ENCODE measurements at regions not wholly inside any gene's neighbourhood (a gene's known extent, or its start where the extent isn't known, plus 50 kb on each side); places are given as distances from the start of the nearest gene placed in this dataset.

- Histone ChIP-seq H3K14ac (ENCODE audit: low read length in 2 of 2) (no peak overlapping the region), H3K4me3 (ENCODE audit: insufficient read depth in 1 of 2, low read depth in 1 of 2, low read length in 2 of 2) (no peak overlapping the region), H4K91ac (ENCODE audit: low read length) (no peak overlapping the region), H3K18ac (ENCODE audit: low read depth in 1 of 2, low read length in 2 of 2) (no peak overlapping the region), H3K36me3 (ENCODE audit: control insufficient read depth in 1 of 2, insufficient read depth in 2 of 2, low read depth in 1 of 2, low read length in 2 of 2) (no peaks in the 10 kb centered on the region), H2BK12ac (ENCODE audit: low read length in 2 of 2) (no peak overlapping the region), H3K27ac (ENCODE audit: low read length, poor library complexity, severe bottlenecking) (no peak overlapping the region), H3K4me2 (ENCODE audit: low read length, poor library complexity, severe bottlenecking) (no peak overlapping the region), H3K79me1 (replicated peaks; ENCODE audit: low read length, poor library complexity, severe bottlenecking) (no peaks in the 10 kb centered on the region), H3K4me1 (ENCODE audit: control insufficient read depth, insufficient read depth, low read depth, low read length) (no peaks in the 10 kb centered on the region), H2BK5ac (ENCODE audit: low read depth, low read length, poor library complexity, severe bottlenecking) (no peak overlapping the region), H3K23ac (ENCODE audit: low read length in 2 of 2) (no peak overlapping the region), H4K8ac (ENCODE audit: low read length) (no peak overlapping the region), H3K4ac (ENCODE audit: low read depth in 1 of 2, low read length in 2 of 2) (no peak overlapping the region), H2BK15ac (ENCODE audit: low read depth, poor library complexity, severe bottlenecking) (no peak overlapping the region), H3K9me3 (ENCODE audit: control insufficient read depth, low read length) (no peaks in the 10 kb centered on the region), H3K9ac (ENCODE audit: low read length) (no peak overlapping the region), H2AK5ac (ENCODE audit: low read length, severe bottlenecking) (no peak overlapping the region), H2BK120ac (ENCODE audit: low read depth, low read length) (no peak overlapping the region), H3K27me3 (ENCODE audit: control insufficient read depth in 1 of 2, insufficient read depth in 1 of 2, low read length in 2 of 2) (no peaks in the 10 kb centered on the region), H2AFZ (ENCODE audit: low read depth, low read length) (no peak overlapping the region)
- WGBS, result 88% methylated on average over 1 of the region's 4 CpGs
- DNase-seq, result no peak
Observed at GRCh38 chr2:67272195-67272594, 124.9 kb upstream of the ETAA1 start.

- no peak overlapping the region for H2BK120ac ChIP-seq (ENCODE audit: low read depth, low read length)
- no peak overlapping the region for H2AFZ ChIP-seq (ENCODE audit: low read depth, low read length)
- no peak overlapping the region for H3K4ac ChIP-seq (ENCODE audit: low read depth in 1 of 2, low read length in 2 of 2)
- H4K8ac ChIP-seq (ENCODE audit: low read length), result no peak overlapping the region
- H2BK5ac ChIP-seq (ENCODE audit: low read depth, low read length, poor library complexity, severe bottlenecking), result no peak overlapping the region
- no peaks in the 10 kb centered on the region for H3K4me1 ChIP-seq (ENCODE audit: control insufficient read depth, insufficient read depth, low read depth, low read length)
- H2AK5ac ChIP-seq (ENCODE audit: low read length, severe bottlenecking), result no peak overlapping the region
- H3K14ac ChIP-seq (ENCODE audit: low read length in 2 of 2), result no peak overlapping the region
- no peak overlapping the region for H3K27ac ChIP-seq (ENCODE audit: low read length, poor library complexity, severe bottlenecking)
- H3K79me1 ChIP-seq (replicated peaks; ENCODE audit: low read length, poor library complexity, severe bottlenecking), result no peaks in the 10 kb centered on the region
- peak overlapping the region in 1 of 2 experiments; percentile 79 for H2BK12ac ChIP-seq (ENCODE audit: low read length in 2 of 2)
- no peak overlapping the region for H3K9ac ChIP-seq (ENCODE audit: low read length)
- no peak overlapping the region for H2BK15ac ChIP-seq (ENCODE audit: low read depth, poor library complexity, severe bottlenecking)
- no peak overlapping the region for H3K23ac ChIP-seq (ENCODE audit: low read length in 2 of 2)
- no peak overlapping the region for H3K18ac ChIP-seq (ENCODE audit: low read depth in 1 of 2, low read length in 2 of 2)
- H3K27me3 ChIP-seq (ENCODE audit: control insufficient read depth in 1 of 2, insufficient read depth in 1 of 2, low read length in 2 of 2), result no peaks in the 10 kb centered on the region
- H3K4me2 ChIP-seq (ENCODE audit: low read length, poor library complexity, severe bottlenecking), result no peak overlapping the region
- DNase-seq, result no peak
- H3K36me3 ChIP-seq (ENCODE audit: control insufficient read depth in 1 of 2, insufficient read depth in 2 of 2, low read depth in 1 of 2, low read length in 2 of 2), result no peaks in the 10 kb centered on the region
- H4K91ac ChIP-seq (ENCODE audit: low read length), result no peak overlapping the region
- no peak overlapping the region for H3K4me3 ChIP-seq (ENCODE audit: insufficient read depth in 1 of 2, low read depth in 1 of 2, low read length in 2 of 2)
- H3K9me3 ChIP-seq (ENCODE audit: control insufficient read depth, low read length), result no peaks in the 10 kb centered on the region
- WGBS, result 84% methylated on average over 7 of the region's 7 CpGs
Observed at GRCh38 chr2:67277450-67277849, 119.7 kb upstream of the ETAA1 start.

GRCh38 chr2:67281101-67281500 is 116.0 kb upstream of the ETAA1 start:
- H3K14ac ChIP-seq (ENCODE audit: low read length in 2 of 2), result no peak overlapping the region
- no peak for DNase-seq

GRCh38 chr2:67283641-67284040 is 113.5 kb upstream of the ETAA1 start:
- Histone ChIP-seq H3K14ac (ENCODE audit: low read length in 2 of 2) (no peak overlapping the region), H3K18ac (ENCODE audit: low read depth in 1 of 2, low read length in 2 of 2) (no peak overlapping the region), H3K79me1 (replicated peaks; ENCODE audit: low read length, poor library complexity, severe bottlenecking) (no peaks in the 10 kb centered on the region), H3K27me3 (ENCODE audit: control insufficient read depth in 1 of 2, insufficient read depth in 1 of 2, low read length in 2 of 2) (no peaks in the 10 kb centered on the region), H3K4ac (ENCODE audit: low read depth in 1 of 2, low read length in 2 of 2) (no peak overlapping the region), H3K36me3 (ENCODE audit: control insufficient read depth in 1 of 2, insufficient read depth in 2 of 2, low read depth in 1 of 2, low read length in 2 of 2) (no peaks in the 10 kb centered on the region), H3K4me1 (ENCODE audit: control insufficient read depth, insufficient read depth, low read depth, low read length) (no peaks in the 10 kb centered on the region), H4K8ac (ENCODE audit: low read length) (no peak overlapping the region), H3K4me3 (ENCODE audit: insufficient read depth in 1 of 2, low read depth in 1 of 2, low read length in 2 of 2) (no peak overlapping the region), H2BK5ac (ENCODE audit: low read depth, low read length, poor library complexity, severe bottlenecking) (no peak overlapping the region), H3K27ac (ENCODE audit: low read length, poor library complexity, severe bottlenecking) (no peak overlapping the region), H2AK5ac (ENCODE audit: low read length, severe bottlenecking) (no peak overlapping the region), H3K9ac (ENCODE audit: low read length) (no peak overlapping the region), H3K4me2 (ENCODE audit: low read length, poor library complexity, severe bottlenecking) (no peak overlapping the region), H3K23ac (ENCODE audit: low read length in 2 of 2) (no peak overlapping the region), H4K91ac (ENCODE audit: low read length) (no peak overlapping the region), H3K9me3 (ENCODE audit: control insufficient read depth, low read length) (no peaks in the 10 kb centered on the region), H2AFZ (ENCODE audit: low read depth, low read length) (no peak overlapping the region), H2BK120ac (ENCODE audit: low read depth, low read length) (no peak overlapping the region), H2BK15ac (ENCODE audit: low read depth, poor library complexity, severe bottlenecking) (no peak overlapping the region), H2BK12ac (ENCODE audit: low read length in 2 of 2) (no peak overlapping the region)
- DNase-seq, result no peak

More at GRCh38 chr2:67281101-67281500, 116.0 kb upstream of the ETAA1 start:
- Histone ChIP-seq H3K27ac (ENCODE audit: low read length, poor library complexity, severe bottlenecking) (no peak overlapping the region), H4K8ac (ENCODE audit: low read length) (no peak overlapping the region), H3K9ac (ENCODE audit: low read length) (no peak overlapping the region), H2BK12ac (ENCODE audit: low read length in 2 of 2) (no peak overlapping the region), H2BK120ac (ENCODE audit: low read depth, low read length) (no peak overlapping the region), H2AK5ac (ENCODE audit: low read length, severe bottlenecking) (no peak overlapping the region), H3K36me3 (ENCODE audit: control insufficient read depth in 1 of 2, insufficient read depth in 2 of 2, low read depth in 1 of 2, low read length in 2 of 2) (no peaks in the 10 kb centered on the region), H3K4ac (ENCODE audit: low read depth in 1 of 2, low read length in 2 of 2) (no peak overlapping the region), H3K4me3 (ENCODE audit: insufficient read depth in 1 of 2, low read depth in 1 of 2, low read length in 2 of 2) (no peak overlapping the region), H3K4me1 (ENCODE audit: control insufficient read depth, insufficient read depth, low read depth, low read length) (no peaks in the 10 kb centered on the region), H2AFZ (ENCODE audit: low read depth, low read length) (no peak overlapping the region), H3K27me3 (ENCODE audit: control insufficient read depth in 1 of 2, insufficient read depth in 1 of 2, low read length in 2 of 2) (no peaks in the 10 kb centered on the region), H4K91ac (ENCODE audit: low read length) (no peak overlapping the region), H3K4me2 (ENCODE audit: low read length, poor library complexity, severe bottlenecking) (no peak overlapping the region), H3K9me3 (ENCODE audit: control insufficient read depth, low read length) (no peaks in the 10 kb centered on the region), H3K79me1 (replicated peaks; ENCODE audit: low read length, poor library complexity, severe bottlenecking) (no peaks in the 10 kb centered on the region), H3K18ac (ENCODE audit: low read depth in 1 of 2, low read length in 2 of 2) (no peak overlapping the region), H3K23ac (ENCODE audit: low read length in 2 of 2) (no peak overlapping the region), H2BK5ac (ENCODE audit: low read depth, low read length, poor library complexity, severe bottlenecking) (no peak overlapping the region), H2BK15ac (ENCODE audit: low read depth, poor library complexity, severe bottlenecking) (no peak overlapping the region)
- WGBS, result 100% methylated on average over 2 of the region's 2 CpGs

Data from mesenchymal stem cell (in vitro differentiated cells and primary cell).